ENCODE measurements at regions not wholly inside any gene's neighbourhood (a gene's known extent, or its start where the extent isn't known, plus 50 kb on each side); places are given as distances from the start of the nearest gene placed in this dataset.
"Not testable (repeated sequence)": the region's sequence is repeated elsewhere in the genome, so short reads cannot be mapped to it uniquely, and the experiment has no call there.

DNA sequence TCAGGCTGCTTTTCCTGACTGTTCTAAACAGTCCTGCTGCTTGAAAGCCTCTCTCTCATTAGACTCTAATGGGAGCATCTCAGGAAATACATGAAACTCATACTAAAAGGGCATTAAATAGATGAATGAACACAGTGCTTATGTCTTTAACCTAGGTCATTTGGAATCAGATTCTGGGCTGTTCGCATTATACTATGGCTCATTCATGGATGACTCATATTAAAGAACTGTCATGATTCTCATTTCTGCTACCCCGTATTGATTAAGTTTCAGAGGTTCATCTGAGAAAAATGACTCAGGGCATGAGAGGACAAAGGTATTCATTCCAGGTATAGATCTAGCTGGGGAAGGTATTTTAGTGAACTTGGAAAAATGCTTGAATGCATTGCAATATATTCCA, 335.5 kb downstream of the GJA1 start:
- FAIRE-seq: no peak

GRCh38 chr6:121771937-121772720, 336.7 kb downstream of the GJA1 start:
- FAIRE-seq: no peak

DNA sequence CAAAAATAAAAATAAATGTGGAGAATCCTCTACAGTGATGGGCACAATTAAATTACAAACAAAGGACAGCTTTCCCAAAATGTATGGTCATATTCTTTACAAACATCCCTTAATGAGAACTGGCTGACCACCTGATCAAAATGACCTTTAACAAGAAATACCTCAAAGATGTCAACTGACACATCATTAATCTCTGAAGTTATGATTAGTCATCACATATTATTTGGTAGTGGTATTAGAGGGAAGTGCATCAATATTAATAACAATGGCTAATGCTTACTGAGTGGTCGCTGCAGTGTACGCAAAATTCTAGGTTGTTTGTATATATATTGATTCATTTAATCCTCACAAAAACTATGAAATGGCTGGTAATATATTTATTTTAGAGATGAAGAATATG, 340.6 kb downstream of the GJA1 start:
- no peak for FAIRE-seq

DNA sequence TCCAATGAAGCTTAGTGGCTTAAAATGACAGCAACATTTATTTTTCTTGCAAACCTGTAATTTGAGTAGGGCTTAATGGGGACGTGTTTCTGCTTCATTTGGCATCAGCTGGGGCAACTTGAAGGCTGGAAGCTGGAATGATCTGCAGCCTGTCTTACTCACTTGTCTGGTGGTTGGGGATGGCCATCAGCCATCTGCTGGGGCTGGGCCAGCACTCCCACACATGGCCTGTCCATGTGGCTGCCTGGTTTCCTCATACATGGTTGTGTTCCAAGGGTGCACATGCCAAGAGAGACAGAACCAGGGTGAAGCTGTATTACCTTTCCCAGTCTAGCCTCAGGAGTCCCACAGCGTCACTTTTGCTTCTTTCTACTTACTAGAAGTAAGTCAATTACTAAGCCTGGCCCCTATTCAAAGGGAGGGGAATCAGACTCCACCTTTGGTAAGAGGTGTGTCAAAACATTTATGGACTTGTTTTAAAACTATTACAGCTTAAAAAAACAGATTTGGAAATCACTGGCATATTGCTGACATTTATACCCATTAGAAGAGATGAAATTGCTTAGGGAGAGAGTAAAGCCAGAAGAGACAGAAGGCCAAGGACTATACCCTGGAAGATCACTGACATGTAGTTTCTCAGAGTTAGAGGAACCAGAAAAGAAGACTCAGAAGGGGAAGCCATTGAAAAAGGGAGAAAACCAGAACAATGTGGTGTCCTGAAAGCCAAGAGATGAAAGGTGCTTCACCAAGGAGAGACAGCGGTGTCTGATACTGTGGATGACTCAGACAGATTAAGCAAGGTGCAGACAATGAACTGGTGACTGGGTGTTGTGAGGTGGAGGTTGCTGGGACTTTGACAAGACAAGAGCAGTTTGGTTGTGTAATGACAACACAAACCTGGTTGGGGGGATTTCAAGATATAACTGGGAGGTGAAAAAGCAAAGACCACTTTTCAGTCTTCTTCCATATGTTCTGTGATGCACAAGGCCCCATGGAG, 345.2 kb downstream of the GJA1 start:
- FAIRE-seq: no peak

DNA sequence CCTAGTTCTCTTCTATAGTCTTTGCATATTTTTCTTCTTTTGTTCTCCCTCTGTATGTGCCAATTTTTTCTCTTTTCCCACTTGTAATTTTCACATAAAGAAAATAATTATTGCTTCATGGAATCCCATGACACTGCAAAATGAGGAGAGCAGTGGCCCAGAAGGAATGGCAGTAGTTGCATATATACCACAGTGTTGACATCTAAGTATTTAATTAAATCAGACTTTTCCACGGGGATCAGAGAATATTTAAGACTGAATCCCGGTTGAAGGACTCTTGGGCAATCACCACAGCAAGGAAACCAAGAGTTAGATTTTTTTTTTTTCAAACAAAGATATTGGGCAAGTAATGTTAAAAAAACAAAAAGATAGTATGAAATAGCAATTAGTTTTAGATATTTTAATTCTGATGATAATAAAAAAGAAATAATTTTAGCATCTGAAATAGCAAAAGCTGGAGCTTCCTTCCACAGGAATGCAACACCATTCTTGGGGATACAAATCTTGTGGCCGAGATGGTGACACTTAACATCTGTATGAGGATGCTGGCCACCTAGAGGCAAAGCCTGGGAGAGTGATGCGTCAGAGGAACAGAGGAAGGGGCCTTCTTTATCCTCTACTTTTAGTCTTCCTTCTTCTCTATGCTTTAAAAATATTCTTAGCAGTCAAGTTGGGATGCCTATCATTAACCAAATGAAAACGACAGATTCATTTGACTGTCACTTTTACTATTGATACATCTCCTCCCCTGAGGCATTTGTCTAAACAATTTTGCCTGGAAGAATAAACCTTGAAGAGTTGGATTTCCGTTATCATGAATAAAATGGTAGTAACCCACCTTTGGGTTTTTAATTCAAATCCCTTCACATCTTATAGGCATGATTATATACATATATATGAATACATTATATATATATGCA, 356.2 kb downstream of the GJA1 start:
- no peak for FAIRE-seq

DNA sequence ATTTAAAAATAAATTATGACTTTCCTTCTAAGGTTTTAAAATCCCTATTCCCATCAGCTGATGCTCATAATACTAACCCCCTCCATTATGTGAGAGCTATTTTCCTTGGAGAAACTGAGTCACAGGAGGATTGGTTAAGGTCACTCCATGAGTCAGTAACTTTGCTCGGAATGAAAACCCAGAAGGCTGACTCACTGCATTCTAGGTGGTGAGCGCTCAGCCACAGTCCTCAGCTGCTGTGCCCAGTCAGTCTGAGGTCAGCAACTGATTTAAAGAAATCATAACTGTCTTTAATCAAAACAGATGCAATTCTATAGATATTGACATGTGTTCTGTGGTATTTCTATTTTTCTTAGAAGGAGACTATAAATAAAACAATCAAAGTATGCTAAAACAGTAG, 359.2 kb downstream of the GJA1 start:
- FAIRE-seq: no peak

GRCh38 chr6:121797598-121797997, 362.2 kb downstream of the GJA1 start:
- not testable (repeated sequence) for FAIRE-seq

DNA sequence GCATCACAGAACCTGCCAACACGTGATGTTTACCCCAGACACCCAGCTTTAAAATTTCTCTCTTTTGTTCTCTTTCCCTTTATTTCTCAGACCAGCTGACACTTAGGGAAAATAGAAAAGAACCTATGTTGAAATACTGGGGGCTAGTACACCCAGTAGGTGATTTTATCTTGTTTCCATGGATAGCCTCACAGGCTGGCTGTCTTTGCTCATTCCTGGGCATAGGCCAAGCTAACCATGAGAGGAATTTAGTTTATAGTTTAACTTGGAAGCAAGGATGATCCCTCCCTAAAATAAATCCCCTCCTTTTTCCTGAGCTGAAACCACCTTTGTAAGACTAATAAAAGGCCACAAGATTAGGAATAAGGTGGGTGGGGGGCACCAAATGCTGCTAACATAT, 362.7 kb downstream of the GJA1 start:
- not testable (repeated sequence) for FAIRE-seq

DNA sequence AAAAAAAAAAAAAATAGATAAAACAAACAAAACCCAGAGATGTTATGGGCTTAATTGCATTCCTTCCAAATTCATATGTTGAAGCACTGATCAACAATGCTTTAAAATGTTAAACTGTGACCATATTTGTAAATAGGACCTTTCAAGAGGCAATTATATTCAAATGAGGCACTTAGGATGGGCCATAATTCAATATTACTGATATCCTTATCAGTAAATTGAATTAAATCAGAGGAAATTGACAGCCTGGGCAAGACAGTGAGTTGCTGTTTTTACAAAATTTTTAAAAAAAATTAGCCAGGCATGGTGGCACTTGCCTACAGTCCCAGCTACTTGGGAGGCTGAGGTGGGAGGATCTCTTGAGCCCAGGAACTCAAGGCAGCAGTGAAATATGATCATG, 364.1 kb downstream of the GJA1 start:
- no peak for FAIRE-seq

DNA sequence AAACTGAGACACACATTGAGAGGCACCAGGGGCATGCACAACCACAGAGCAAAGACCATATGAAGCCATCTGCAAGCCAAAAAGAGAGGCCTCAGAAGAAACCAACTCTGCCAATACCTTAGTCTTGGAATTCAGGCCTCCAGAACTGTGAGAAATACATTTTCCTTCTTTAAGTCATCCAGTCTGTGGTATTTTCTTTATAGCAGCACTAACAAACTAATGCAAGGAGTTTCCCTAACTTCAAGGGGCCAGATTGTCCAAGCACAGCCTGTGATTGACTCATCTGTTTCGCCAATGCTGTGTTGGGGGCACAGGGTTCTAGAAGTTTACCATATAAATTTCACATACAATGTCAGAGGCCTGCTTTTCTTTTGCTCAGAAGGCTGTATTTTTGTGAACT, 364.6 kb downstream of the GJA1 start:
- FAIRE-seq: no peak

- FAIRE-seq: no peak
These were observed 370.7 kb downstream of the GJA1 start for GRCh38 chr6:121806116-121806515.

GRCh38 chr6:121809211-121809610, 373.8 kb downstream of the GJA1 start:
- no peak for FAIRE-seq

- no peak for FAIRE-seq
These were observed 374.9 kb downstream of the GJA1 start for GRCh38 chr6:121810158-121811032.

- FAIRE-seq: no peak
These were observed 375.7 kb downstream of the GJA1 start for GRCh38 chr6:121811106-121811505.

GRCh38 chr6:121816361-121816760, 380.9 kb downstream of the GJA1 start:
- FAIRE-seq: no peak

- FAIRE-seq: no peak
These were observed 381.6 kb downstream of the GJA1 start for GRCh38 chr6:121816906-121817540.

GRCh38 chr6:121823437-121823851, 388.0 kb downstream of the GJA1 start:
- FAIRE-seq: no peak

DNA sequence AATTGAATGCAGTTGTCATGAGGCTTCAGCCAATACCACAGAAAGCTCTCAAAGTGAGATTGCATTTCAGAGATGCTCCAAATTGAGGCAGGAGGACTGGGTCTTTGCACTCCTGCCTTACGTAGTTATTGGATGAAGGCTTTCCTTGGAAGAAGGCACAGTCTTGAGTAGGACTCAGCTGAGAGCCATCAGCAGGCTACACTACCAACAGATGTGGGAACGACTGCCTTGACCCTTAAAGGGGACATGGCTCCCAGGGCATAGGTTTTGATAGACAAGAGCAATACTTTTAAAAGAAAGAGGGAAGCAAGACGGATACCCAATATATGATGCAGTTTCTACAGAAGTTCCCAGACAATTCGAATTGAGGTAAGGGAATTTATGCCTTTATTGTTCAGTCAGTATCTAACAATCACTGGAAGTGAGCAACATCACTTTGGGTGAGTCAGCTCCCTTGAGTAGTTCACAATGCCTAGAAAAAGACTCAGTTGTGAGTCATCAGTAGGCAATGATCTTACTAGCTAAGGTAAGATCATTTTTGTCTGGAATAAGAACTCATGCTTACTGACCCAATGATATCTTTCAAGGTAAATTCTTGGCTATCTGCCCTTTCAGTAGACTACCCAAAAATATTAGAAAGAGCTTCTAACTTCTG, 390.8 kb downstream of the GJA1 start:
- no peak for FAIRE-seq

DNA sequence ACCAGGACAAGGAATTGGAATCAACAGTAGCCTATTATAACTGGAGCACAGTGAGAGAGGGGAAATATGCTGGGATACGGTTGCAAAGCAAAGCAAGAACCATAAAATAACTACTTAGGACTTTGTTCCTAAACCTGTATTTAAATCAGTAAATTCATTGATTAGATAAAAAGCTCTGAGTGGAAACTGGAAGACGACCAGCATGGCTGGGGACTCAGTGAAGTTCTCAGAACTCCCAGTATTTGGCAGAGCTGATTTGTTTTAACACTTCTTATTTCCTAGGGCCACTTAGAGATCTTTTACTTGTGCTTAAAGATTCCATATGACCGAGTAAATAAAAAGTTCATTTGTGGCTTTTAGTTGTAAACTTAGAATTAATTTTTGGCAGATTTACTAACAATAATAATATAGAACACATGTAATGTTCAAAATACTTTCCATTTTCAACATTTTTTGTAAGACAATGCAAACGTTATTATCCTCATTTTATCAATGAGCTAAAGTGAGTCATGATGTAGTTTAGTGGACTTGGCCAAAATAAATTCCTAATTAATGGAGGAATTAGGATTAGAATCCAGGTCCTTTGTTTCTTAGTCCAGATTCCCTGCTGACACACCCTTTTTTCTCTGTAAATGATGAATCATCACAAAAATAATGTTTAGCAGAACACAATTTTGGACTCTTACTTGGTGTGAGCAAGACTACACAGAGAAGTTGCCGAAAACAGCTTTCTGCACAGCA, 392.9 kb downstream of the GJA1 start:
- no peak for FAIRE-seq

GRCh38 chr6:121830736-121831135, 395.3 kb downstream of the GJA1 start:
- no peak for FAIRE-seq
